K562 (cell line): ENCODE measurements at regions not wholly inside any gene's neighbourhood (a gene's known extent, or its start where the extent isn't known, plus 50 kb on each side); places are given as distances from the start of the nearest gene placed in this dataset.

Experiments used
- ARID4B ChIP-seq: sonication (generic); formaldehyde crosslinking; IDR thresholded peaks from 2 replicates; pipeline ENCODE4 v1.8.0; 2022; ENCODE audit warnings: mild to moderate bottlenecking, missing genetic modification reagents
- CGGBP1 ChIP-seq: fragments of 250-450 bp; sonication (Bioruptor Pico); IDR thresholded peaks from 2 replicates; pipeline ENCODE4 v1.9.0; 2021; ENCODE audit warnings: mild to moderate bottlenecking
- CREM ChIP-seq: IDR thresholded peaks from 2 replicates; pipeline ENCODE4 v1.6.1; 2014; ENCODE audit warnings: antibody characterized with exemption, low read depth
- HSF4 ChIP-seq: fragments of 250-450 bp; sonication (Bioruptor Pico); IDR thresholded peaks from 2 replicates; pipeline ENCODE4 v2.1.2; 2022; ENCODE audit warnings: mild to moderate bottlenecking, moderate library complexity, borderline replicate concordance
- JUNB ChIP-seq: fragments of 450-650 bp; formaldehyde crosslinking; conservative IDR thresholded peaks from 2 replicates; pipeline ENCODE4 v1.4.0; 2020; ENCODE audit warnings: mild to moderate bottlenecking
- MLLT1 ChIP-seq, 2 experiments: fragments of 450-650 bp; IDR thresholded peaks; 2 replicates each; pipeline ENCODE4 v1.6.1; 2016
- MNT ChIP-seq, 2 experiments: fragments of 450-650 bp; conservative IDR thresholded peaks; 2 replicates each; pipeline ENCODE4 v1.6.1; 2017; ENCODE audit warnings: mild to moderate bottlenecking in 2 of 2, moderate library complexity in 2 of 2
- TFAM ChIP-seq: fragments of 250-450 bp; sonication (Bioruptor Pico); conservative IDR thresholded peaks from 2 replicates; pipeline ENCODE4 v1.5.0; 2021; ENCODE audit warnings: mild to moderate bottlenecking, moderate library complexity
- USF1 ChIP-seq: sonication (generic); formaldehyde crosslinking; IDR thresholded peaks from 2 replicates; pipeline ENCODE4 v1.9.0; 2022; ENCODE audit warnings: mild to moderate bottlenecking, missing genetic modification reagents
- ZC3H11A ChIP-seq: IDR thresholded peaks from 2 replicates; pipeline ENCODE4 v1.6.1; 2012; ENCODE audit warnings: low read depth, low read length, improper control_type of control experiment

GRCh38 chr9:107425101-107426025 is 64.2 kb downstream of the KLF4 start (continued):
- TF ChIP-seq MNT (conservative IDR thresholded peaks at IDR 0.05) = 0 out of 4 replicates have a peak, but pooled peaks of 1 of the 2 experiments have one; percentile 15
- TF ChIP-seq HSF4 (CRISPR knock-in tag) = no peak
- TF ChIP-seq ARID4B (CRISPR knock-in tag) = peak; percentile 24; the same call in 1 of the 2 replicates
- no peak for TF ChIP-seq ZC3H11A
- no peak for TF ChIP-seq USF1 (CRISPR knock-in tag)
- TF ChIP-seq JUNB (CRISPR knock-in tag) = no peak
- TF ChIP-seq CGGBP1 = no peak
- no peak for TF ChIP-seq TFAM
- peak; percentile 37; the same call in 1 of the 2 replicates for TF ChIP-seq CREM
- no peak for TF ChIP-seq MLLT1 (IDR thresholded peaks at IDR 0.05)
